Activated naive CD4-positive, alpha-beta T cell treated with anti-CD3 and anti-CD28 coated beads, Interleukin-2, amount 50 U/mL, for 72 hours (primary cell): ENCODE measurements at regions not wholly inside any gene's neighbourhood (a gene's known extent, or its start where the extent isn't known, plus 50 kb on each side); places are given as distances from the start of the nearest gene placed in this dataset.

Experiments used
- ATAC-seq, 2 donors: fragments of 150-1000 bp; cut with Tn5 transposase; 2 replicates each; pipeline ENCODE4 v1.10.0; 2021; ENCODE audit warnings: mild to moderate bottlenecking in 2 of 2, moderate library complexity in 2 of 2
- DNase-seq, 2 donors: peaks; one replicate each; pipeline ENCODE4 v3.0.0; 2021 to 2022; ENCODE audit warnings: low spot score in 2 of 2
- H3K27ac Mint-ChIP-seq, 2 donors: one replicate each; pipeline ENCODE4 v1.8.0; 2022; ENCODE audit warnings: mild to moderate bottlenecking in 2 of 2, mixed read lengths in 2 of 2
- H3K36me3 Mint-ChIP-seq, 2 donors: one replicate each; pipeline ENCODE4 v1.8.0; 2022; ENCODE audit warnings: mixed read lengths in 2 of 2
- H3K9me3 Mint-ChIP-seq, 2 donors: one replicate each; pipeline ENCODE4 v1.8.0; 2022; ENCODE audit warnings: mixed read lengths in 2 of 2

- DNase-seq (no peak), ATAC-seq (no peak)
- Mint-ChIP-seq H3K27ac (no peak overlapping the region), H3K9me3 (no peaks in the 10 kb centered on the region), H3K36me3 (no peaks in the 10 kb centered on the region)
These were observed 183.3 kb downstream of the SATB1 start for GRCh38 chr3:18241837-18242236.

GRCh38 chr3:18239674-18240073 lies 185.5 kb downstream of the SATB1 start:
- no peak for DNase-seq

GRCh38 chr3:18238746-18239331 lies 186.3 kb downstream of the SATB1 start:
- DNase-seq (no peak), ATAC-seq (no peak)
- no peaks in the 10 kb centered on the region for H3K36me3 Mint-ChIP-seq
- H3K9me3 Mint-ChIP-seq: no peaks in the 10 kb centered on the region
- no peak overlapping the region for H3K27ac Mint-ChIP-seq

More at GRCh38 chr3:18239674-18240073, 185.5 kb downstream of the SATB1 start:
- Mint-ChIP-seq H3K27ac (no peak overlapping the region), H3K9me3 (no peaks in the 10 kb centered on the region), H3K36me3 (no peaks in the 10 kb centered on the region)
- peak in 1 of 2 donors; percentile 59 for ATAC-seq

- no peak overlapping the region for H3K27ac Mint-ChIP-seq
- no peaks in the 10 kb centered on the region for H3K36me3 Mint-ChIP-seq
- DNase-seq (no peak), ATAC-seq (no peak)
- H3K9me3 Mint-ChIP-seq: no peaks in the 10 kb centered on the region
These were observed 186.8 kb downstream of the SATB1 start for GRCh38 chr3:18238332-18238731.

GRCh38 chr3:18237251-18238005 lies 187.7 kb downstream of the SATB1 start:
- H3K36me3 Mint-ChIP-seq: no peaks in the 10 kb centered on the region
- H3K9me3 Mint-ChIP-seq: no peaks in the 10 kb centered on the region
- no peak overlapping the region for H3K27ac Mint-ChIP-seq
- DNase-seq (peak in 1 of 2 donors; percentile 8), ATAC-seq (peak; percentile 87 to 95)

- H3K27ac Mint-ChIP-seq: no peak overlapping the region
- H3K9me3 Mint-ChIP-seq: no peaks in the 10 kb centered on the region
- no peaks in the 10 kb centered on the region for H3K36me3 Mint-ChIP-seq
These were observed 188.4 kb downstream of the SATB1 start for GRCh38 chr3:18236726-18237125.

GRCh38 chr3:18234717-18235335 lies 190.3 kb downstream of the SATB1 start:
- H3K9me3 Mint-ChIP-seq: no peaks in the 10 kb centered on the region
- no peak overlapping the region for H3K27ac Mint-ChIP-seq
- H3K36me3 Mint-ChIP-seq: no peaks in the 10 kb centered on the region
- DNase-seq (no peak), ATAC-seq (no peak)

More at GRCh38 chr3:18236726-18237125, 188.4 kb downstream of the SATB1 start:
- DNase-seq: no peak
- no peak for ATAC-seq

GRCh38 chr3:18233987-18234716 lies 191.0 kb downstream of the SATB1 start:
- no peak for ATAC-seq

GRCh38 chr3:18232317-18232716 lies 192.8 kb downstream of the SATB1 start:
- Mint-ChIP-seq H3K36me3 (no peaks in the 10 kb centered on the region), H3K27ac (no peak overlapping the region), H3K9me3 (no peaks in the 10 kb centered on the region)
- no peak for DNase-seq
- no peak for ATAC-seq

More at GRCh38 chr3:18233987-18234716, 191.0 kb downstream of the SATB1 start:
- DNase-seq: no peak
- H3K36me3 Mint-ChIP-seq: no peaks in the 10 kb centered on the region
- no peak overlapping the region for H3K27ac Mint-ChIP-seq
- no peaks in the 10 kb centered on the region for H3K9me3 Mint-ChIP-seq

GRCh38 chr3:18228060-18228459 lies 197.1 kb downstream of the SATB1 start:
- H3K27ac Mint-ChIP-seq: no peak overlapping the region
- no peaks in the 10 kb centered on the region for H3K36me3 Mint-ChIP-seq
- ATAC-seq (no peak), DNase-seq (no peak)
- no peaks in the 10 kb centered on the region for H3K9me3 Mint-ChIP-seq

- no peak for ATAC-seq
- H3K36me3 Mint-ChIP-seq: no peaks in the 10 kb centered on the region
- H3K27ac Mint-ChIP-seq: no peak overlapping the region
- no peak for DNase-seq
- H3K9me3 Mint-ChIP-seq: no peaks in the 10 kb centered on the region
These were observed 199.4 kb downstream of the SATB1 start for GRCh38 chr3:18225709-18226108.

- Mint-ChIP-seq H3K9me3 (no peaks in the 10 kb centered on the region), H3K27ac (no peak overlapping the region), H3K36me3 (no peaks in the 10 kb centered on the region)
- no peak for ATAC-seq
- DNase-seq: no peak
These were observed 200.7 kb downstream of the SATB1 start for GRCh38 chr3:18224426-18224825.

- no peak for DNase-seq
- Mint-ChIP-seq H3K27ac (no peak overlapping the region), H3K9me3 (no peaks in the 10 kb centered on the region), H3K36me3 (no peaks in the 10 kb centered on the region)
- ATAC-seq: no peak
These were observed 201.2 kb downstream of the SATB1 start for GRCh38 chr3:18223974-18224373.

- no peak for DNase-seq
- Mint-ChIP-seq H3K27ac (no peak overlapping the region), H3K36me3 (no peaks in the 10 kb centered on the region), H3K9me3 (no peaks in the 10 kb centered on the region)
- ATAC-seq: no peak
These were observed 201.6 kb downstream of the SATB1 start for GRCh38 chr3:18223571-18223970.

- H3K36me3 Mint-ChIP-seq: no peaks in the 10 kb centered on the region
- DNase-seq (no peak), ATAC-seq (no peak)
- no peak overlapping the region for H3K27ac Mint-ChIP-seq
- no peaks in the 10 kb centered on the region for H3K9me3 Mint-ChIP-seq
These were observed 202.5 kb downstream of the SATB1 start for GRCh38 chr3:18222686-18223085.

- peak in 1 of 2 donors; percentile 37 for ATAC-seq
- DNase-seq: no peak
- Mint-ChIP-seq H3K27ac (no peak overlapping the region), H3K9me3 (no peaks in the 10 kb centered on the region), H3K36me3 (no peaks in the 10 kb centered on the region)
These were observed 207.5 kb downstream of the SATB1 start for GRCh38 chr3:18217507-18218174.

- no peak for ATAC-seq
- H3K27ac Mint-ChIP-seq: no peak overlapping the region
- H3K36me3 Mint-ChIP-seq: no peaks in the 10 kb centered on the region
- no peak for DNase-seq
- H3K9me3 Mint-ChIP-seq: no peaks in the 10 kb centered on the region
These were observed 208.1 kb downstream of the SATB1 start for GRCh38 chr3:18216996-18217395.
